ENCODE measurements at regions not wholly inside any gene's neighbourhood (a gene's known extent, or its start where the extent isn't known, plus 50 kb on each side); places are given as distances from the start of the nearest gene placed in this dataset.

DNA sequence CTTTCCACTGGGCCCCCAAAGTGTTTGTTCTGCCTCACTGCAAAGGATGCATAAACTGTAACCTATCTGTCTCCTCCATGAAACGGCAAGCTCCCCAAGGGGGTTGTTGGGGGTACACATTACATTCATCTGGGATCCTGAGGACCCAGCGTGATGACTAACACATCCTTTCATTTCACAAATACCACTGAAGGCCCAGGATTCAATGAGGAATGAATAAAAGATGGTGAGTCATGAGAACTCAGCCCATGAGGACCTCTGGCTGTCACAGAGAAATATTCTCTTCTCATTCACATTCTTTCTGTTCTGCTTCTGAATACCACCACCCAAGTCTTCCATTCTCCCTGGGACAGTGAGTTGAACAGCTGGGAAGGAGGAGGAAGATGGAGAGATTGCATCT, 149.8 kb downstream of the RBFOX3 start:
- H4K20me1 ChIP-seq (ENCODE audit: insufficient read depth, low read length, poor library complexity, severe bottlenecking): no peaks in the 10 kb centered on the region
- no peak overlapping the region for H3K4me2 ChIP-seq (ENCODE audit: low read depth, low read length, poor library complexity, severe bottlenecking)
- no peak overlapping the region for H2AFZ ChIP-seq (ENCODE audit: low read length)
- H3K36me3 ChIP-seq (ENCODE audit: insufficient read depth, low read length): no peaks in the 10 kb centered on the region
- H3K9ac ChIP-seq (ENCODE audit: low read depth, low read length, poor library complexity, severe bottlenecking): no peak overlapping the region
- H3K4me1 ChIP-seq (ENCODE audit: insufficient read depth, low read length, poor library complexity, severe bottlenecking): no peaks in the 10 kb centered on the region
- no peaks in the 10 kb centered on the region for H3K9me3 ChIP-seq (ENCODE audit: insufficient read depth, low read depth, low read length)
- H3K27me3 ChIP-seq (ENCODE audit: insufficient read depth, low read length, poor library complexity, severe bottlenecking): no peaks in the 10 kb centered on the region
- no peak for TF ChIP-seq EZH2phosphoT487 (IDR thresholded peaks at IDR 0.05; ENCODE audit: borderline replicate concordance)
- TF ChIP-seq, protein P1, sequence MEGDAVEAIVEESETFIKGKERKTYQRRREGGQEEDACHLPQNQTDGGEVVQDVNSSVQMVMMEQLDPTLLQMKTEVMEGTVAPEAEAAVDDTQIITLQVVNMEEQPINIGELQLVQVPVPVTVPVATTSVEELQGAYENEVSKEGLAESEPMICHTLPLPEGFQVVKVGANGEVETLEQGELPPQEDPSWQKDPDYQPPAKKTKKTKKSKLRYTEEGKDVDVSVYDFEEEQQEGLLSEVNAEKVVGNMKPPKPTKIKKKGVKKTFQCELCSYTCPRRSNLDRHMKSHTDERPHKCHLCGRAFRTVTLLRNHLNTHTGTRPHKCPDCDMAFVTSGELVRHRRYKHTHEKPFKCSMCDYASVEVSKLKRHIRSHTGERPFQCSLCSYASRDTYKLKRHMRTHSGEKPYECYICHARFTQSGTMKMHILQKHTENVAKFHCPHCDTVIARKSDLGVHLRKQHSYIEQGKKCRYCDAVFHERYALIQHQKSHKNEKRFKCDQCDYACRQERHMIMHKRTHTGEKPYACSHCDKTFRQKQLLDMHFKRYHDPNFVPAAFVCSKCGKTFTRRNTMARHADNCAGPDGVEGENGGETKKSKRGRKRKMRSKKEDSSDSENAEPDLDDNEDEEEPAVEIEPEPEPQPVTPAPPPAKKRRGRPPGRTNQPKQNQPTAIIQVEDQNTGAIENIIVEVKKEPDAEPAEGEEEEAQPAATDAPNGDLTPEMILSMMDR (conservative IDR thresholded peaks at IDR 0.05; ENCODE audit: low read length): no peak
- no peaks in the 10 kb centered on the region for H3K79me2 ChIP-seq (ENCODE audit: insufficient read depth, low read length)
- no peaks in the 10 kb centered on the region for H3K9me2 ChIP-seq (replicated peaks; ENCODE audit: low read depth, low read length)
- no peaks in the 10 kb centered on the region for H3F3A ChIP-seq (ENCODE audit: low read depth)
- H3K4me3 ChIP-seq (ENCODE audit: low read length, poor library complexity, severe bottlenecking): no peak overlapping the region

DNA sequence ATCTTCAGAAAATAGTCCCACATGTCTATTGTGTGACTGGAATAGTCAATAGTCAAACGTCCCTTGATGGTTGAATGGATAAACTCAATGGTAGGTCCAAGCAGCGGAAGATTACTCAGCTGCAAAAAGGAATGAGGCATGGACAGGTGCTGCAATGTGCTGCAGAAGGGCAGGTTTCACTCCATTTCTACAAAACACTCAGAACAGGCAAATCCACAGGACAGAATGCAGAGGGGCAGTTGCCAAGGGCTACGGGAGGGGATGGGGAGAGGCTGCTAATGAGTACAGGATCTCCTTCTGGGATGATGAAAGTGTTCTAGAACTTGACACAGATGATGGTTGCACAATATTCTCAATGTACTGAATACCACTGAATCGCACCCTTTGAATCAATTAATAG, 151.0 kb downstream of the RBFOX3 start:
- Histone ChIP-seq H3K9me2 (replicated peaks; ENCODE audit: low read depth, low read length) (no peaks in the 10 kb centered on the region), H3K4me3 (ENCODE audit: low read length, poor library complexity, severe bottlenecking) (no peak overlapping the region), H3K36me3 (ENCODE audit: insufficient read depth, low read length) (no peaks in the 10 kb centered on the region), H3K79me2 (ENCODE audit: insufficient read depth, low read length) (no peaks in the 10 kb centered on the region), H3F3A (ENCODE audit: low read depth) (no peaks in the 10 kb centered on the region), H3K9ac (ENCODE audit: low read depth, low read length, poor library complexity, severe bottlenecking) (no peak overlapping the region), H3K4me1 (ENCODE audit: insufficient read depth, low read length, poor library complexity, severe bottlenecking) (no peaks in the 10 kb centered on the region), H4K20me1 (ENCODE audit: insufficient read depth, low read length, poor library complexity, severe bottlenecking) (no peaks in the 10 kb centered on the region), H3K4me2 (ENCODE audit: low read depth, low read length, poor library complexity, severe bottlenecking) (no peak overlapping the region), H3K9me3 (ENCODE audit: insufficient read depth, low read depth, low read length) (no peaks in the 10 kb centered on the region), H3K27me3 (ENCODE audit: insufficient read depth, low read length, poor library complexity, severe bottlenecking) (no peaks in the 10 kb centered on the region), H2AFZ (ENCODE audit: low read length) (no peak overlapping the region)
- TF ChIP-seq, protein P1 (conservative IDR thresholded peaks at IDR 0.05; ENCODE audit: low read length): no peak

DNA sequence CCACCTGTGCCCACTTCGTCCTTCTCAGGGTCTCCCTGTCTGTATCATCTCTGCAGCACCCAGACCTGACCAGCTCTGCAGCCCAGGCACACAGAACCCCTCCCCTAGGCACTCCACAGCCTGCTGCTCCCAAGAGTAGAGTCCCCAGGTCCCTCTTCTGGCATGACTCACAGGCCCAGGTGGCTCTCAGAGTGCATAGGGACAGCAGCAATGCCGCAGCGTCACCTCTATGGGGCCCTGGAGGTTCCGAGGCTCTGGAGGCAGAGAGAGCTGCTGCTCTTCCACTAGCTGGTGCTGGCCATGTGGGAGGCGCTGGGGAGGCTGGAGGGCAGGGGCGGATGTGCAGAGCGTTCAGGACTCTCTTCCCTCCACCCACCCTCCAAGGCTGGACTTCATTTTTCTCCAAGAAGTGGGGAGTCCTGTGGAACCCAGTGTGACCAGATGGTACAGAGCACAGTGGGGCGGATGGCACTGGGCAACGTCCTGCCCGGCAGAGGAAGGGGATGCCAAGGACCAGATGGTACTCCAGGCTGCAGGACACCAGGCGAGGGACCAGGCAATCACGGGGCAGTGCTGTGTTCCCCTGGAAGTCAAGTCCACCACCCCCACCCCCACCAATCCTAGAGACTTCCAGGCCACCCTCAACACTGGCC, 151.7 kb downstream of the RBFOX3 start:
- Histone ChIP-seq H3K9me3 (ENCODE audit: insufficient read depth, low read depth, low read length) (no peaks in the 10 kb centered on the region), H3K9me2 (replicated peaks; ENCODE audit: low read depth, low read length) (no peaks in the 10 kb centered on the region), H3K36me3 (ENCODE audit: insufficient read depth, low read length) (no peaks in the 10 kb centered on the region), H3K4me1 (ENCODE audit: insufficient read depth, low read length, poor library complexity, severe bottlenecking) (no peaks in the 10 kb centered on the region), H3K4me2 (ENCODE audit: low read depth, low read length, poor library complexity, severe bottlenecking) (no peak overlapping the region), H3K4me3 (ENCODE audit: low read length, poor library complexity, severe bottlenecking) (no peak overlapping the region), H4K20me1 (ENCODE audit: insufficient read depth, low read length, poor library complexity, severe bottlenecking) (no peaks in the 10 kb centered on the region), H3K9ac (ENCODE audit: low read depth, low read length, poor library complexity, severe bottlenecking) (no peak overlapping the region), H3F3A (ENCODE audit: low read depth) (no peaks in the 10 kb centered on the region), H3K79me2 (ENCODE audit: insufficient read depth, low read length) (no peaks in the 10 kb centered on the region), H3K27me3 (ENCODE audit: insufficient read depth, low read length, poor library complexity, severe bottlenecking) (no peaks in the 10 kb centered on the region), H2AFZ (ENCODE audit: low read length) (no peak overlapping the region)
- TF ChIP-seq EZH2phosphoT487 (IDR thresholded peaks at IDR 0.05; ENCODE audit: borderline replicate concordance): no peak
- TF ChIP-seq, protein P1 (conservative IDR thresholded peaks at IDR 0.05; ENCODE audit: low read length): no peak
